Testis (tissue), 2 donors: ENCODE measurements at regions not wholly inside any gene's neighbourhood (a gene's known extent, or its start where the extent isn't known, plus 50 kb on each side); places are given as distances from the start of the nearest gene placed in this dataset.

Source experiments
- DNase-seq: peaks from one replicate; pipeline ENCODE4 v3.0.0-alpha.2; 2019
- H3K27ac ChIP-seq, 2 donors: fragments of 200-600 bp; sonication (generic); one replicate each; pipeline ENCODE4 v1.5.1; 2019
- H3K27me3 ChIP-seq: fragments of 200-600 bp; sonication (generic); one replicate; pipeline ENCODE4 v1.5.1; 2019
- H3K36me3 ChIP-seq: fragments of 200-600 bp; sonication (generic); one replicate; pipeline ENCODE4 v1.5.1; 2017; ENCODE audit warnings: low read depth; ENCODE audit errors: missing control alignments
- H3K4me1 ChIP-seq: fragments of 200-600 bp; sonication (generic); one replicate; pipeline ENCODE4 v1.5.1; 2019
- H3K4me3 ChIP-seq, 2 donors: fragments of 200-600 bp; sonication (generic); one replicate each; pipeline ENCODE4 v1.5.1; 2017 to 2019
- H3K9me3 ChIP-seq: fragments of 200-600 bp; sonication (generic); one replicate; pipeline ENCODE4 v1.5.1; 2017
- CTCF ChIP-seq, 3 experiments: fragments of 450-650 bp in 2 of 3; fragments of 200-600 bp in 1 of 3; sonication (generic) in 1 of 3; IDR thresholded peaks; one replicate each; pipeline ENCODE4 v1.5.1; 2016 to 2019; ENCODE audit warnings: antibody characterized with exemption in 3 of 3, mild to moderate bottlenecking in 2 of 3, moderate library complexity in 1 of 3
- POLR2A ChIP-seq: fragments of 450-650 bp; IDR thresholded peaks from one replicate; pipeline ENCODE4 v1.6.1; 2017; ENCODE audit warnings: antibody characterized with exemption, mild to moderate bottlenecking, moderate library complexity
- WGBS, 2 donors: methylation state at CpG; one replicate each; pipeline ENCODE4 v1.1.5; 2018; 5-methylcytosine and 5-hydroxymethylcytosine counted together
- intact Hi-C: fragments of 100-400 bp; cut with DNase I; formaldehyde crosslinking; loops from one replicate; pipeline ENCODE4 v1.15.1; 2023; ENCODE audit warnings: low total_unique reads

DNA sequence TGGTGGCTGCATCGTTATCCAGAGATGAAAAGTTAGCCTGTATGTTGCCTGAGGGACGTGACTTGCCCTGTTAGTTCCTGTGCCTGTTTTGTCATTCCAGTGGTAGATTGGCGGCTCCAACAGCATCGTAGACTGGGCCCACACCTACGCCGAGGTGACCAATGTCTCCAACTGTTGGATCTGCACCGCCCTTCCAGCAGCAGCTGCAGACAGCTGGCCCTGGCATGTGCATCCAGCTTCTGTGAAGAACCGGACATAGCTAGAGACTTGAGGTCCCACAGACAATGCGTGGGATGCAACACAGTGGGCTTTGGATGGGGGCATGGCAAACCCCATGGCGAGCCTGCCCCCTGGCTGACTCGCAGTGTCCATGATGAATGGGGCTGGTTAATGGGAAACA, 93.0 kb upstream of the TMPO start:
- DNase-seq = no peak
- peaks cover 17% of the 10 kb centered on the region for H3K4me1 ChIP-seq
- intact Hi-C loops = loop anchor here (10.0 kb wide), 1 partner anchor 92 kb away; the partner anchor contains the start of gene TMPO
- H3K36me3 ChIP-seq = no peaks in the 10 kb centered on the region
- H3K9me3 ChIP-seq = no peaks in the 10 kb centered on the region
- no peak overlapping the region for H3K27ac ChIP-seq
- no peaks in the 10 kb centered on the region for H3K27me3 ChIP-seq
- H3K4me3 ChIP-seq = no peak overlapping the region
- TF ChIP-seq POLR2A = no peak
- TF ChIP-seq CTCF (IDR thresholded peaks at IDR 0.05) = no peak
- WGBS, 2 donors = 68 to 89% methylated on average over 4 to 11 of the region's 11 CpGs

DNA sequence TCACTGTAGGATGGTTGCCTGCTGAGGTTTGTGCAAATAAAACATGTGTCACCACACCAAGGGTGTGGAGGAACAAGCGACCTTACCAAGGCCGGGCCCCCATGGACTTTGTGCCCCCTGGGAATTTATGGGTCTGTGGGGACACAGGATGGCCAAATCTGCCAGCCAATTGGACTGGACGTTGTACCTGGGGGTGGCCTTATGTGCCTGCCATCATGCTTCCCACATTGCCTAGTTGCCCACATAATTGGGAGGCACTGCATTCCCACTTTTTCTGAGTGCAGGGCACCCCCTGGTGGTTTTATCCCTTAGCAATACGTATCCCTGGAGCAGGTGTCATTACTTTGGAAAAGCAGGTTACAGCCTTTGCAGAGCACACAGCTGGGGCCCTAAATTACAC, 92.6 kb upstream of the TMPO start:
- DNase-seq = no peak
- H3K27me3 ChIP-seq = no peaks in the 10 kb centered on the region
- H3K9me3 ChIP-seq = no peaks in the 10 kb centered on the region
- no peak overlapping the region for H3K27ac ChIP-seq
- 74 to 89% methylated on average over 2 to 4 of the region's 4 CpGs for WGBS, 2 donors
- intact Hi-C loops = loop anchor here (10.0 kb wide), 1 partner anchor 92 kb away; the partner anchor contains the start of gene TMPO
- no peaks in the 10 kb centered on the region for H3K36me3 ChIP-seq
- no peak for TF ChIP-seq POLR2A
- TF ChIP-seq CTCF (IDR thresholded peaks at IDR 0.05) = no peak
- H3K4me1 ChIP-seq = peaks cover 16% of the 10 kb centered on the region
- H3K4me3 ChIP-seq = no peak overlapping the region

- TF ChIP-seq POLR2A (no peak), CTCF (IDR thresholded peaks at IDR 0.05) (no peak)
- H3K27me3 ChIP-seq = no peaks in the 10 kb centered on the region
- no peak for DNase-seq
- WGBS, 2 donors = 64 to 71% methylated on average over 2 of the region's 2 CpGs
- H3K4me1 ChIP-seq = peaks cover 7% of the 10 kb centered on the region
- H3K9me3 ChIP-seq = no peaks in the 10 kb centered on the region
- no peak overlapping the region for H3K4me3 ChIP-seq
- no peaks in the 10 kb centered on the region for H3K36me3 ChIP-seq
- no peak overlapping the region for H3K27ac ChIP-seq
- intact Hi-C loops = loop anchor here (10.0 kb wide), 1 partner anchor 91 kb away; the partner anchor contains the start of gene TMPO
These were observed 91.4 kb upstream of the TMPO start for GRCh38 chr12:98423963-98424362.

DNA sequence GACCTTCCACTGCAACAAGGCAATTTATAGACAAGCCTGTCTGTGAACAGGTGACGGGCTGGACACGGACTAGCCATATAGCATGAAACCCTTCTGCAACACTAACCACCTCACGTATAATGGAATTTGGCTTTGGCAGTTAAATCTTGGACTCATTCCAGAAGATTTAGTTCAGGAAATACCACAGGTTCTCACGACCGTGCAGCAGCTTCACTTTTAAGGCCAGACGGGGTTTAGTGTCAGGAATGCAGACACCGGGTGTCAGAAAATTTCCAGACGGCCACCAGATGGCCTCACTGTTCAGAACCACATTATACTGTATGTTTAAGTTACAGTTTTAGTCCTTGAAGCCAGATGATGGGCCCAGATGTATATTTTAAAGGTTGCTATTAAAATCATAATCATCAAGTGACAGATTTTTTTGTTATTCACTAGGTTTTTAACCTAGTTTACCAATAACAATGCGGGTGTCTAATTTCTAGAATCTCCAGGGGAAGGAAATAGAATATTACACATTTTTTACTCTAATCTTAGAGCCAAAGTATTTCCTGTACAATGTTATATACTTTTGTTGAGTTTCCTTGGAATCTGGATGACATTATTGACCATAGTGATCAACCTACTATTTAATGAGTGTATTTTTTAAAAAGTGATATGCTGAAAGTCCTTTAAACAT, 90.5 kb upstream of the TMPO start:
- TF ChIP-seq POLR2A (no peak), CTCF (IDR thresholded peaks at IDR 0.05) (peak; percentile 63 to 82 (median 78))
- no peak overlapping the region for H3K27ac ChIP-seq
- H3K9me3 ChIP-seq = no peaks in the 10 kb centered on the region
- H3K4me3 ChIP-seq = no peak overlapping the region
- peaks cover 6% of the 10 kb centered on the region for H3K4me1 ChIP-seq
- no peaks in the 10 kb centered on the region for H3K36me3 ChIP-seq
- no peaks in the 10 kb centered on the region for H3K27me3 ChIP-seq
- DNase-seq = peak; percentile 85
- intact Hi-C loops = loop anchor here (10.0 kb wide), 1 partner anchor 90 kb away; the partner anchor contains the start of gene TMPO
- 33% methylated on average over 9 of the region's 9 CpGs for WGBS, 2 donors

DNA sequence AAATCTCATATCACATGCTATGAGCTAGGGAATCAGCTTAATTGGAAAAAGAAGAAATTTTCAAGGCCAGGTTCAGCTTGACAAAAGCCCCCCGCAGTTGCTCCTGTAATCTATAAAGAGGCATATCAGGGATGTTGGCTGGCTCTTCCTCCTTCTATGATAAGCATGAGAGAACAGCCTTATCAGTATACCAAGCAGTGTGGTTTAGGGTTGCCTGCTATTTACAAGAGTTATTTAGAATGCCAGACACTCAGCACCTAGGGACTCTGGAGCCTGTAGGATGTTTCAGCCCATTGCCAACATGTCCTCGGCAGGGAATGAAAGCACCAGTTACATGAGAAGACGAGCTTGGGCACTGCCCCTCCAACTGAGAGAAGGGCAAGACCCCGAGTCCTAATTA, 89.5 kb upstream of the TMPO start:
- intact Hi-C loops = loop anchor here (10.0 kb wide), 1 partner anchor 89 kb away; the partner anchor contains the start of gene TMPO
- H3K9me3 ChIP-seq = no peaks in the 10 kb centered on the region

More for the DNA sequence above, 89.5 kb upstream of the TMPO start:
- Histone ChIP-seq H3K36me3 (no peaks in the 10 kb centered on the region), H3K4me1 (peaks cover 6% of the 10 kb centered on the region), H3K27ac (no peak overlapping the region), H3K27me3 (no peaks in the 10 kb centered on the region), H3K4me3 (no peak overlapping the region)
- no peak for DNase-seq
- 58 to 64% methylated on average over 4 of the region's 4 CpGs for WGBS, 2 donors
- TF ChIP-seq CTCF (IDR thresholded peaks at IDR 0.05) (no peak), POLR2A (no peak)
